ENCODE measurements at regions not wholly inside any gene's neighbourhood (a gene's known extent, or its start where the extent isn't known, plus 50 kb on each side); places are given as distances from the start of the nearest gene placed in this dataset.

DNA sequence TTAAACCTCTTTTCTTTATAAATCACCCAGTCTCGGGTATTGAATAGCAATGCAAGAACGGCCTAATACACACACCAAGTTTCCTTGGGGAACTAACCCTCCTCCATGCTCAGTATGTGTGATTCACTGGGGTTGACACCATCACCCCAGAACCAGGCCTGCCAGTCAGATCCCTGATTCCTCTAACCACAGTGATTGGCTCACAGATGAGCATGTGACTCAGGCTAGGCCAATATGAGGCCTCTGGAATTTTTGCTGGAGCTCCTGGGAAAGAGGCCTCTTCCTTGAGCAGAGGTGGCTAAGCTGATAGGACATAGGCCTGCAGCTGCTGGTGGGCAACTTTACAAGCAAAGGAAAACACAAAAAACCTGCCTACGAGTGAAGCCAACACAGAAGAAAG, 74.7 kb upstream of the ZBTB40 start:
- Histone ChIP-seq H3K36me3 (replicated peaks in 1 of 2; ENCODE audit: control insufficient read depth in 1 of 2, insufficient read depth in 2 of 2, low read length in 2 of 2) (no peaks in the 10 kb centered on the region), H3K4me2 (ENCODE audit: low read depth, low read length) (no peak overlapping the region), H3K79me2 (ENCODE audit: insufficient read depth, low read length) (no peaks in the 10 kb centered on the region), H4K20me1 (ENCODE audit: insufficient read depth, low read length) (0 out of 2 replicates have a peak, but pooled peaks cover 3% of the 10 kb centered on the region), H3K4me1 (ENCODE audit: insufficient read depth, low read length) (no peaks in the 10 kb centered on the region), H3K4me3 (replicated peaks in 1 of 3; ENCODE audit: insufficient read depth in 1 of 3, low read depth in 2 of 3, low read length in 3 of 3) (no peak overlapping the region), H3K27ac (ENCODE audit: extremely low read length, insufficient read depth, low read length) (no peak overlapping the region), H3K9ac (ENCODE audit: insufficient read depth, low read depth, low read length) (no peak overlapping the region), H3K27me3 (ENCODE audit: control insufficient read depth in 1 of 2, insufficient read depth in 2 of 2, low read length in 2 of 2) (peaks cover 2 to 37% of the 10 kb centered on the region in 2 experiments; a peak in 3 of 5 replicates), H3K9me3 (ENCODE audit: low read length) (peaks cover 7% of the 10 kb centered on the region; the same call in 1 of the 2 replicates), H2AFZ (ENCODE audit: low read length) (no peak overlapping the region)
- 24% methylated on average over 3 of the region's 3 CpGs for WGBS (ENCODE audit: low lambda C conversion rate)
- DNase-seq (ENCODE audit: low spot score) (no peak), FAIRE-seq (no peak), ATAC-seq (no peak)
- intact Hi-C loops (cut with micrococcal nuclease; ENCODE audit: unreplicated experiment), result no loop called here
- POLR2A ChIA-PET, result no interaction called here
- CTCF ChIA-PET (ENCODE audit: low intra/inter-chr PET ratio, low total read pairs), result no interaction called here
- in situ Hi-C loops (cut with HindIII; ENCODE audit: extremely low pct_ligation_motif_present, low pct_unique_long_range_greater_than_20kb), result no loop called here
- no TSS peak for BruUV-seq (replicated peaks)
- TF ChIP-seq ZNF3 (CRISPR knock-in tag; IDR thresholded peaks at IDR 0.05) (no peak), CEBPG (CRISPR knock-in tag; IDR thresholded peaks at IDR 0.05) (no peak), NFIB (CRISPR knock-in tag; IDR thresholded peaks at IDR 0.05; ENCODE audit: borderline replicate concordance) (no peak), PRDM4 (CRISPR knock-in tag; IDR thresholded peaks at IDR 0.05; ENCODE audit: borderline replicate concordance) (no peak), ZBTB1 (CRISPR knock-in tag; IDR thresholded peaks at IDR 0.05; ENCODE audit: borderline replicate concordance) (no peak), ATF7-NPFF (CRISPR knock-in tag; IDR thresholded peaks at IDR 0.05; ENCODE audit: low read depth) (no peak), CREB1 (IDR thresholded peaks at IDR 0.05) (no peak), CREB1 (CRISPR knock-in tag; IDR thresholded peaks at IDR 0.05) (no peak), ZNF18 (CRISPR knock-in tag; IDR thresholded peaks at IDR 0.05; ENCODE audit: insufficient replicate concordance) (no peak)

Measured in HepG2 (cell line).